ENCODE measurements at regions not wholly inside any gene's neighbourhood (a gene's known extent, or its start where the extent isn't known, plus 50 kb on each side); places are given as distances from the start of the nearest gene placed in this dataset.
A peak's percentile ranks its signal among the peaks of the same experiment; 100 is the strongest.

DNA sequence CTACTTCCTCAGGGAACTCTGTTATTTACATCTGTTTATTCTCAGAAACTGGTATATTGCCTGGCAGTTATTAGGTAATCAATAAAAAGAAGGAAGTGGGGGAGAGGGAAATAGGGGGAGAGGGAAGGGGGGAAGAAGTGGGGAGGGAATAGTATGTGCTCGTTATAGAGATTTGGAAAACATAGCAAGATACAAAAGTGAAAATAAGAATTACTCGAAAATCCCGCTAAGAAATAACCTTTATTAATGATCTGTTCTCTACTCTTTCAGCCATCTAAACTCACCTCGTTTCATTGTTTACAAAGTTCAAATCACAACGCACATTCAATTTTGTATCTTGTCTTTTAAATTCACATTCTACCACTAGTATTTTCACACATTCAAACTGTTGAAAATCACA is 63.0 kb upstream of the CDCA7L start:
- POLR2A ChIA-PET = no interaction called here
- H3K36me3 Mint-ChIP-seq (ENCODE audit: low read depth) = no peaks in the 10 kb centered on the region
- CTCF ChIA-PET = no interaction called here
- no peak for DNase-seq
- no peaks in the 10 kb centered on the region for H3K9me3 Mint-ChIP-seq
- no peaks in the 10 kb centered on the region for H3K4me1 Mint-ChIP-seq (ENCODE audit: low read depth)
- no peak overlapping the region for H3K27ac Mint-ChIP-seq
- H3K4me3 Mint-ChIP-seq = no peak overlapping the region
- intact Hi-C loops (cut with micrococcal nuclease) = loop anchor here (10.0 kb wide), 2 partner anchors 234 to 754 kb away; no protein-coding TSS in a partner anchor
- ATAC-seq = no peak
- peaks cover 1% of the 10 kb centered on the region for H3K27me3 Mint-ChIP-seq
- TF ChIP-seq, protein P1, sequence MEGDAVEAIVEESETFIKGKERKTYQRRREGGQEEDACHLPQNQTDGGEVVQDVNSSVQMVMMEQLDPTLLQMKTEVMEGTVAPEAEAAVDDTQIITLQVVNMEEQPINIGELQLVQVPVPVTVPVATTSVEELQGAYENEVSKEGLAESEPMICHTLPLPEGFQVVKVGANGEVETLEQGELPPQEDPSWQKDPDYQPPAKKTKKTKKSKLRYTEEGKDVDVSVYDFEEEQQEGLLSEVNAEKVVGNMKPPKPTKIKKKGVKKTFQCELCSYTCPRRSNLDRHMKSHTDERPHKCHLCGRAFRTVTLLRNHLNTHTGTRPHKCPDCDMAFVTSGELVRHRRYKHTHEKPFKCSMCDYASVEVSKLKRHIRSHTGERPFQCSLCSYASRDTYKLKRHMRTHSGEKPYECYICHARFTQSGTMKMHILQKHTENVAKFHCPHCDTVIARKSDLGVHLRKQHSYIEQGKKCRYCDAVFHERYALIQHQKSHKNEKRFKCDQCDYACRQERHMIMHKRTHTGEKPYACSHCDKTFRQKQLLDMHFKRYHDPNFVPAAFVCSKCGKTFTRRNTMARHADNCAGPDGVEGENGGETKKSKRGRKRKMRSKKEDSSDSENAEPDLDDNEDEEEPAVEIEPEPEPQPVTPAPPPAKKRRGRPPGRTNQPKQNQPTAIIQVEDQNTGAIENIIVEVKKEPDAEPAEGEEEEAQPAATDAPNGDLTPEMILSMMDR (IDR thresholded peaks at IDR 0.05) = no peak

DNA sequence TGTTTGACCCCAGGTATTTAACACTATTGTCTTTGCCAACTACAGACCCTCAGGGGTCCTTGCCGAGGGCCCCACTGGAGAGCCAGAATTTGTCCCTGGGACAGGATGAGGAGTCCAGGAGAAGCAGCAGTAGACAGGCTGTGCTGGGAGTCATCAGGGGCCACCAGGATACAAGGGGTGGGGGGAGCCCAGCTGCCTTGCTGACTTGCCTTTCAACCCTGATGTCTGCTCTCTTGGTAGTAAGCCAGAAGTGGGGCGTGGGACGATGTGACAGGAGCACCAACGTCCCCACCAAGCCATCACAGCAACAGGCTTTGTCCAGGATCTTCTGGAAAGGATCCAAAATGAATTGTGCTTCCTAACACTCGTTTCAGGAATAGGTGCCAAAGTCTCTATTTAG is 62.4 kb upstream of the CDCA7L start:
- CTCF ChIA-PET = no interaction called here
- DNase-seq = no peak
- TF ChIP-seq, protein P1 (IDR thresholded peaks at IDR 0.05) = no peak
- H3K9me3 Mint-ChIP-seq = no peaks in the 10 kb centered on the region
- peaks cover 1% of the 10 kb centered on the region for H3K27me3 Mint-ChIP-seq
- no peaks in the 10 kb centered on the region for H3K4me1 Mint-ChIP-seq (ENCODE audit: low read depth)
- no peak overlapping the region for H3K4me3 Mint-ChIP-seq
- POLR2A ChIA-PET = no interaction called here
- ATAC-seq = no peak
- H3K36me3 Mint-ChIP-seq (ENCODE audit: low read depth) = no peaks in the 10 kb centered on the region
- H3K27ac Mint-ChIP-seq = no peak overlapping the region
- intact Hi-C loops (cut with micrococcal nuclease) = loop anchor here (10.0 kb wide), 2 partner anchors 233 to 753 kb away; no protein-coding TSS in a partner anchor

DNA sequence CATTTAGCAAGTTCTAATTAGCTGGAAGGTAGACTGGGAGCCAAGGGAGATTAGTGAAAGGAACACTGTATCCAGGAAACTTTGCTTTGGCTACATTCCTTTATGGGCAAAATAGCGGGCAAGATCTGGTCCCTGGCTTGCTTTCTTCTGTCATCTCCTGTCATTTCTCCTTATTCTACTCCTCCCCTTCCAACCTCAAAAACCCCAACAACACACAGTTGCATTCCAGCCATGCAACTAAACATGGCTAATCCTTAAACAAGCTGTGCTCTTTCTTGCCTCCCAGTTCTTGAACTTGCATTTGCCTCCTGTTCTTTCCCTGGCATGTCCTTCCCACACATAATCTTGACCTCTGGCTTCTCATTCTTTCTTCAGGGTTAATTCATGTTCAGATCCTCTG is 59.5 kb upstream of the CDCA7L start:
- ChIA-PET POLR2A (no interaction called here), CTCF (interaction anchor here (1.0 kb wide), 1 partner anchor 77 kb away, joined by 3 read pairs; no protein-coding TSS in a partner anchor)
- no peak overlapping the region for H3K4me3 Mint-ChIP-seq
- H3K27ac Mint-ChIP-seq = no peak overlapping the region
- peaks cover 2% of the 10 kb centered on the region for H3K4me1 Mint-ChIP-seq (ENCODE audit: low read depth)
- TF ChIP-seq, protein P1 (IDR thresholded peaks at IDR 0.05) = no peak
- H3K9me3 Mint-ChIP-seq = no peaks in the 10 kb centered on the region
- DNase-seq (no peak), ATAC-seq (no peak)
- peaks cover 1% of the 10 kb centered on the region for H3K27me3 Mint-ChIP-seq
- H3K36me3 Mint-ChIP-seq (ENCODE audit: low read depth) = no peaks in the 10 kb centered on the region
- intact Hi-C loops (cut with micrococcal nuclease) = loop anchor here (10.0 kb wide), 2 partner anchors 230 to 750 kb away; no protein-coding TSS in a partner anchor

DNA sequence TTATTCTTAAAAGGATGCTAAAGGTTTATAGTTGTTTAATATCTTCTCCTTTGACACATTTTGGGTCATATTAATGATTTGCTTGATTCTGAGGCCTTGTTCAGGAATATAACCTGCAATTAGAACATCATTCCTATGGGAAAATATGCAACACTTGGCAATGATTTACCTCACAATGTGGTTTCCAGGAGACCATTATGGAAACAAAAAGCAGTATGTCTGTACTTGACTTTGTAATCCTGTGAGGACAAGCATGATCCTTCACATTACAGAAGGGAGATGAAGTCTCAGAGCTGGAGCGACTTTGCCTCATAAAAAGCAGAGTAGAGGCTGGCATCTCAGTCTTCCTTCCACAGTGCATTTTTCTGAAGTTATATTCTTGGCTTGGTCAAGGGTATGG is 57.0 kb upstream of the CDCA7L start:
- Mint-ChIP-seq H3K4me3 (no peak overlapping the region), H3K27me3 (no peaks in the 10 kb centered on the region), H3K27ac (no peak overlapping the region), H3K4me1 (ENCODE audit: low read depth) (peaks cover 2% of the 10 kb centered on the region), H3K36me3 (ENCODE audit: low read depth) (no peaks in the 10 kb centered on the region), H3K9me3 (no peaks in the 10 kb centered on the region)
- TF ChIP-seq, protein P1 (IDR thresholded peaks at IDR 0.05) = no peak
- DNase-seq (no peak), ATAC-seq (no peak)
- POLR2A ChIA-PET = interaction anchor here (1.0 kb wide), 1 partner anchor 28 kb away, joined by 3 read pairs; no protein-coding TSS in a partner anchor
- intact Hi-C loops (cut with micrococcal nuclease) = loop anchor here (10.0 kb wide), 2 partner anchors 228 to 748 kb away; no protein-coding TSS in a partner anchor
- CTCF ChIA-PET = interaction anchor here (0.8 to 2.2 kb wide), 6 partner anchors 10 to 106 kb away, joined by 3 to 15 read pairs (median 4); no protein-coding TSS in a partner anchor

DNA sequence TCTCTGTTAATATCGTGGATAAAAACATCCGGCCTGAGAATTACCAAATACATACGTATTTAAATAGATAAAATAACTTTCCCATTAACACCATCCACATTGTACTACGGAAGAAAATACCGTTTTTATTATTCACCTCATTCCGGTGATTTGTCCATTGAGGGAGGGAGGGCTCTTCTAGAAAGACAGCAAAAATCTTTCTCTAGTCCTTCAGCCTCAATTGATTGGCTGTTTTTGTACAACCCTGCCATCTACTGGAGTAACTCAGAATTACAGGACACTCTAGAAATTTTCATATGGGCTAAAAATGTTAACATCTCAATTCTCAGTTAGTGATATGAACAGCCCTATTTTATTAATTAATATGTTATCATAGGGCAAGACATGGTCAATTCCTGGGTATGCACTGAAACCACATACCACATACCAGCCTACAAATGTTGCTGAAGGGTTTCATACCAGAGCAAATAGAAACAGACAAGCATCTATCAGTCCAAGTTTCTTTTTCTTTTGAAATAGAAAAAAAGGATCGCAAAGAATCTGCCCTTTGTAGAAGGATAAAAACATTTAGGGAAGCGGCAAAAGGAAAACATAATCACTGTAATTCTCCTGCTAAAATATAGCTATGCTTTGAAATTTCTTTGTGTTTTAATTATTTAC is 55.8 kb upstream of the CDCA7L start:
- Mint-ChIP-seq H3K9me3 (no peaks in the 10 kb centered on the region), H3K36me3 (ENCODE audit: low read depth) (no peaks in the 10 kb centered on the region), H3K4me1 (ENCODE audit: low read depth) (peaks cover 2% of the 10 kb centered on the region), H3K4me3 (no peak overlapping the region), H3K27ac (no peak overlapping the region), H3K27me3 (no peaks in the 10 kb centered on the region)
- intact Hi-C loops (cut with micrococcal nuclease) = loop anchor here (10.0 kb wide), 2 partner anchors 227 to 747 kb away; no protein-coding TSS in a partner anchor
- TF ChIP-seq, protein P1 (IDR thresholded peaks at IDR 0.05) = peak; percentile 87
- DNase-seq = peak; percentile 6
- ChIA-PET CTCF (interaction anchor here (0.6 to 2.2 kb wide), 20 partner anchors 9 to 747 kb away, joined by 3 to 15 read pairs (median 3); no protein-coding TSS in a partner anchor), POLR2A (no interaction called here)
- ATAC-seq = peak; percentile 80
